Lower lobe of right lung (tissue), 2 donors: ENCODE measurements at regions not wholly inside any gene's neighbourhood (a gene's known extent, or its start where the extent isn't known, plus 50 kb on each side); places are given as distances from the start of the nearest gene placed in this dataset.

Experiments
- ATAC-seq, 2 donors: fragments of 200-7000 bp; cut with Tn5 transposase; one replicate each; pipeline ENCODE4 v1.9.1; 2020 to 2022; ENCODE audit warnings: mild to moderate bottlenecking in 2 of 2, moderate library complexity in 2 of 2
- DNase-seq: peaks from one replicate; pipeline ENCODE4 v3.0.0-alpha.2; 2020
- H3K27ac ChIP-seq: fragments of 200-600 bp; one replicate; pipeline ENCODE4 v1.8.0; 2022
- H3K27me3 ChIP-seq: fragments of 200-600 bp; one replicate; pipeline ENCODE4 v1.8.0; 2022; ENCODE audit warnings: low read depth
- H3K36me3 ChIP-seq: fragments of 200-600 bp; one replicate; pipeline ENCODE4 v1.8.0; 2022; ENCODE audit warnings: mild to moderate bottlenecking
- H3K4me1 ChIP-seq: fragments of 200-600 bp; one replicate; pipeline ENCODE4 v1.8.0; 2022
- H3K4me3 ChIP-seq: fragments of 200-600 bp; one replicate; pipeline ENCODE4 v1.8.0; 2022; ENCODE audit warnings: mild to moderate bottlenecking
- H3K9me3 ChIP-seq: fragments of 200-600 bp; one replicate; pipeline ENCODE4 v1.8.0; 2022
- CTCF ChIP-seq: fragments of 200-600 bp; IDR thresholded peaks from one replicate; pipeline ENCODE4 v1.8.0; 2022; ENCODE audit warnings: antibody characterized with exemption, mild to moderate bottlenecking
- intact Hi-C: fragments of 100-400 bp; cut with DNase I; formaldehyde crosslinking; loops from one replicate; pipeline ENCODE4 v1.11.0; 2022
- donor health status: DM: no; HTN: yes; CAD: no; lungs with severe emphysema.

GRCh38 chr10:128534686-128535085 lies 408.5 kb upstream of the MKI67 start:
- no peak for TF ChIP-seq CTCF
- H3K27me3 ChIP-seq = peaks cover 49% of the 10 kb centered on the region
- no peak for ATAC-seq

GRCh38 chr10:128536259-128536658 lies 410.0 kb upstream of the MKI67 start:
- peaks cover 5% of the 10 kb centered on the region for H3K4me1 ChIP-seq
- no peak for TF ChIP-seq CTCF
- peaks cover 65% of the 10 kb centered on the region for H3K27me3 ChIP-seq
- no peak for ATAC-seq
- no peak for DNase-seq
- intact Hi-C loops = no loop called here
- no peak overlapping the region for H3K4me3 ChIP-seq
- H3K36me3 ChIP-seq = no peaks in the 10 kb centered on the region
- no peaks in the 10 kb centered on the region for H3K9me3 ChIP-seq
- H3K27ac ChIP-seq = no peak overlapping the region

More at GRCh38 chr10:128534686-128535085, 408.5 kb upstream of the MKI67 start:
- intact Hi-C loops = no loop called here
- no peaks in the 10 kb centered on the region for H3K4me1 ChIP-seq
- no peak for DNase-seq
- no peak overlapping the region for H3K4me3 ChIP-seq
- no peak overlapping the region for H3K27ac ChIP-seq
- no peaks in the 10 kb centered on the region for H3K36me3 ChIP-seq
- no peaks in the 10 kb centered on the region for H3K9me3 ChIP-seq

DNA sequence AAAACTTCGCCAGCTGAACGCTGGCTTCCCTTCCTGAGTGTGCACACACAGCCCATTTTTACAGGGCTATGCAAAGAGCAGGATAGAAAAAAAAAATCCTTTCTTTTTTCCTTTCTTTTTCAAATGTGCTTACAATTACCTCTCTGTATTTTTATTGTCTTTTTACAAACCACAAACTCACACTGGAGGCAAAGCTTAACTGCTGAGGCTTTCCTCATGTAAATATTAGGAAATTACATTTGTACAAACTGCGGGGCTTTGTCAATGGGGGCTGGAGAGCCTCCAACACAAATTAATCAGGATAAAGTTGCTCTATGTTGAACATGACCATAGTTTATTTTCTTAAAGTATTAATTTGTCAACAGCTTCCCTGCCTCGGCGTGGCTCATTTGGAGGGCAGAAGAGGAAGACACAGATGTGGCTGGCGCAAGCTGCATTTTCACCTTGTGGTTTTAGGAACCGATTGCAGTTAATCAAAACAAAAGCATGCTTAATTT lies 411.7 kb upstream of the MKI67 start:
- H3K4me3 ChIP-seq = no peak overlapping the region
- peaks cover 79% of the 10 kb centered on the region for H3K27me3 ChIP-seq
- intact Hi-C loops = no loop called here
- no peak overlapping the region for H3K27ac ChIP-seq
- ATAC-seq (no peak), DNase-seq (no peak)
- peaks cover 5% of the 10 kb centered on the region for H3K4me1 ChIP-seq
- TF ChIP-seq CTCF = no peak
- no peaks in the 10 kb centered on the region for H3K9me3 ChIP-seq
- no peaks in the 10 kb centered on the region for H3K36me3 ChIP-seq

DNA sequence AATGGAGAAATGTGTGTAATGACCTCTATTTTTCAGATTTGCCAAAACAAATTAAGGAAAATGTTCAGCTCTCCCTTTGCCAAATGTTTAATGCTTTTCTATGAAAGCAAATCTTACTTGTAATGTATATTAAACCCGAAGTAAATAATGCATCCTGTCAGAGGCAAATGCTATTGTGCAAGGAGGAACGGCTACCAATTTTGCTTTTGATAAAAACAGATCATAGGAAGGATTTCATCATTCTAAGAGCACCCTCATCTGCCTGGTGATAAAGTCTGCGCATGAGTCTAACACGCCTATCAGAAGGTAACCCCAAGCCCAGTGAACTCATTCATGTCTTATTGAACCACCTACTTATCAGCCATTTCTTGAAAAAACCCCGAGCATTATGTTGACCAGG lies 412.4 kb upstream of the MKI67 start:
- no peak overlapping the region for H3K4me3 ChIP-seq
- H3K36me3 ChIP-seq = no peaks in the 10 kb centered on the region
- ATAC-seq = no peak
- H3K9me3 ChIP-seq = no peaks in the 10 kb centered on the region
- peaks cover 79% of the 10 kb centered on the region for H3K27me3 ChIP-seq
- DNase-seq = no peak
- TF ChIP-seq CTCF = no peak
- intact Hi-C loops = no loop called here
- no peak overlapping the region for H3K27ac ChIP-seq
- peaks cover 5% of the 10 kb centered on the region for H3K4me1 ChIP-seq

GRCh38 chr10:128539510-128540127 lies 413.4 kb upstream of the MKI67 start:
- peaks cover 77% of the 10 kb centered on the region for H3K27me3 ChIP-seq
- intact Hi-C loops = no loop called here
- H3K9me3 ChIP-seq = no peaks in the 10 kb centered on the region
- no peak overlapping the region for H3K27ac ChIP-seq
- ATAC-seq (no peak), DNase-seq (no peak)
- H3K4me1 ChIP-seq = peaks cover 5% of the 10 kb centered on the region
- H3K4me3 ChIP-seq = no peak overlapping the region
- H3K36me3 ChIP-seq = no peaks in the 10 kb centered on the region
- no peak for TF ChIP-seq CTCF
